Glomerular visceral epithelial cell (primary cell): ENCODE measurements at regions not wholly inside any gene's neighbourhood (a gene's known extent, or its start where the extent isn't known, plus 50 kb on each side); places are given as distances from the start of the nearest gene placed in this dataset.
"Not testable (repeated sequence)": the region's sequence is repeated elsewhere in the genome, so short reads cannot be mapped to it uniquely, and the experiment has no call there.

ENCODE experiments used
- DNase-seq: peaks from one replicate; pipeline ENCODE4 v3.0.0-alpha.2; 2016; ENCODE audit errors: extremely low spot score

DNA sequence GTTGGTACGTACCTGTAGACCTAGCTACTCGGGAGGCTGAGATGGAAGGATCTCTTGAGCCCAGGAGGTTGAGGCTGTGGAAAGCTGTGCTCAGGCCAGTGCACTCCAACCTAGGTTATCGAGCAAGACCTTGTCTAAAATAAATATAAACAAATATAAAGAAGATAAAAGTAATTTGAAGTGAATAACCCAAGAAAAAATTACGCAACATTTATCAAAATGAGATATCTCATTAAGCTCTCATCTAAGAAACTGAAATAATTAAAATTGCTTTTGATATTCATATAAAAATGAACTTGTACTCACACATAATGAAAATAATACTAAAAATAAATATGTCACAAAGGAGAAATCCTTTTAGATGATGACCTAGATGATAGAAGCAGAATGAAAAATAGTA, 647.1 kb upstream of the NCAM2 start:
- DNase-seq, result no peak

DNA sequence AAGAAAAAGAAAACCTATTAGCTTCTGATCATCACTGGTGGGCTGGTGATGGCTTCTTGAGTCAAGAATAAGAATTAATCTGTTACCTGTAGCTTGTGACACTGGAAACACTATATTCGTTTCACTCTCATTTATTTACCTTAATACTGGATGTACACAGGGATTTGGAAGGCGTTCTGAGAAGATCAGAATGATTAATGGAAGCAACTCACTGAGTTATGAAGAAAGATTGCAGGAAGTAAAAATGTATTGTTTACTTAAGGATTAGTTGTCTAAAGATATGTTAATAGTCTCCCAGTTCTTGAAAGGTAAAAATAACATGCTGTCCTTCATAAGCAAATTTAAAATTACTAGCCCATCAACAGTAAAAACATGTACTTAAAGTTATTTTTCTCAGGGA, 644.9 kb upstream of the NCAM2 start:
- DNase-seq, result no peak

DNA sequence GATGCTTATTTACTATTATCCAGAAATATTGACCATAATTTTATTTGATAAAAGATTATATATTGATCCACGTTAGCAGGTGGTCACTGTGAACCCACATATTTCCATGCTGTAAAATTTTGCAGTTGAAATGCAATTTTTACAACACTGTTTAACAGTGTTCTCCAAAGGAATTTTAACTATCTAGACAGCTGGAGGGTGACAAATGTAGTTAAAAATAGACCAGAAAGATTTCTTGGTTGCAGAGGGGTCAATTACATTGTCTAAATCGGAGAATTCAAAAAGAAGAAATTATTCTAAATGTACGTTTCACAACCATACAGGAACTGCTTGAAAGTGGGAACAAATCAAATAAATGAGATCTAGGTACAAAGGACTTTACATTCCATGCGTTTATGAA, 625.2 kb upstream of the NCAM2 start:
- no peak for DNase-seq

DNA sequence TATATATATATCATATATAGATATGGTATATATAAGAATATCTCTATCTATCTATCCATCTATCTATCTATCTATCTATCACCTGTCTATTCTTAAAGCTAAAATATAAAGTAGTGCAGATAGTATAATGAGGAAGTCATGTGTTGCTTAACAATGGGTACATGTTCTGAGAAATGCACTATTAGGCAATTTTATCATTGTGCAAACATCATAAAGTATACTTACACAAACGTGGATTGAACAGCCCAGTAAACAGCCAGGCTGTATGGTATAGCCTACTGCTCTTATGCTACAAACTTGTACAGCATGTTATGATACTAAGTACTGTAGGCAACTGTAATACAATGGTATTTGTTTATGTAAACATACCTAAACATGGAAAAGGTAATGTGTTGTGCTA, 621.0 kb upstream of the NCAM2 start:
- no peak for DNase-seq

DNA sequence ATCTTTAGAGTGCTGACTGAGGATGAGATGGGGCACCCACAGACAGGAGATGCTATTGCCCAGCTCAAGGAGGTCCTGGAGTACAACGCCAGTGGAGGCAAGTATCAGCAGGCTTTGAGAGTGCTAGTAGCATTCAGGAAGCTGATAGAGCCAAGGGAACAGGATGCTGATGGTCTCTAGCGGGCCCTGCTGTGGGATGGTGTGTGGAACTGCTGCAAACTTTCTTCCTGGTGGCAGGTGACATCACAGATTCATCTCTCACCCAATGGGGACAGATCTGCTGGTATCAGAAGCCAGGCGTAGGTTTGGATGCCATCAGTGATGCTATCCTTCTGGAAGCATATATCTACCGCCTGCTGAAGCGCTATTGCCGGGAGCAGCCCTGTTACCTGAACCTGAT, 609.8 kb upstream of the NCAM2 start:
- no peak for DNase-seq

DNA sequence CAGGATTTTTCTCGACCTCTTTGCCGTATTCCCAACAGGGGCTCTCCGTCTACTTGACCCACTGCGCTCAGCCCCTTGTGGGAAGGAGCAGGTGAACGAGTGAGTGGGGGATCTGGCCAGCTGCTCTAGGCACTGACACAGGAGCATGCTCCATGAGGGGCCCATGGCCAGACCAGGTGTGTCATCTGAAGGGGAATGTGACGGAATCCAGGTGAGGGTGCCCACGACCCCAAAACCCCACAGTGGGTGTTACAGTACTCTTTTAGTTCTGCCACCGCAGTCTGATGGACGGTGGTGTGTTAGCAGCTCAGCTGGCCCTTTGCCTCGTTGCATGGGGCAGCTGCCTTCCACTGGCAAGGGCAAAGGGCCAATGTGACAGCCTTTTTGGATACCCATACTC, 601.4 kb upstream of the NCAM2 start:
- DNase-seq, result no peak

DNA sequence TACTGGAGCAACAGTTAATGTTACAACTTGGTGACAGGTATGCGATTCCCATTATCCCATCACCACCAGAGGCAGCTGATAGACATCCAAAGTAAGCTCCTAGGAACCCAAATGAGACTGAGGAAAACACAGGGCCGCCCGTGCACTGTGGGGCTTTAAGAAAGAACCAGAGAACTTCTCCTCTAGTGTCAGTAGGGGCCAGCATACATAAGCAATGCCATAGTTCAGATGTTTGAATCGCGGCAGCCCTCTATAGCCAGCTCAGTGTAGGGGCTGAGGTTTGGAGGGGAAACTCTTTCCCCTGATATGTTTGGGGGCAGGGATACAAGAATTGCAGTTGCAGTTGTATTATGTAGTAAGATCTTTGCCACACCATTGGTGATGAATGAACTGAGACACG, 593.3 kb upstream of the NCAM2 start:
- no peak for DNase-seq

DNA sequence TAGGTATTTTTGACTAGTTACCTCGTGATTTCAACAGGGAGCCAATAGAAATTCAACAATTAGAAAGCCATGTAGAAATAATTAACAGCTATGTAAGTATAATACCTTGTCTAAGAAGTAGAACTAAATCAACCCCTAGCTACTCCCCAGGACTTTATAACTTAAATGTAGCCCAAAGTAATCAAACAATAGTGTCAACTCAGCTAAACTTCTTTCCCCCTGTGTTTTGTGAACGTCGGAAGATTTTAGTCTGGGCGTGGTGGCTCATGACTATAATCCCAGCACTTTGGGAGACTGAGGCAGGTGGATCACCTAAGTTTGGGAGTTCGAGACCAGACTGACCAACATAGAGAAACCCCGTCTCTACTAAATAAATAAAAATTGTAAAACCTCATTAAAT, 579.9 kb upstream of the NCAM2 start:
- DNase-seq, result no peak

DNA sequence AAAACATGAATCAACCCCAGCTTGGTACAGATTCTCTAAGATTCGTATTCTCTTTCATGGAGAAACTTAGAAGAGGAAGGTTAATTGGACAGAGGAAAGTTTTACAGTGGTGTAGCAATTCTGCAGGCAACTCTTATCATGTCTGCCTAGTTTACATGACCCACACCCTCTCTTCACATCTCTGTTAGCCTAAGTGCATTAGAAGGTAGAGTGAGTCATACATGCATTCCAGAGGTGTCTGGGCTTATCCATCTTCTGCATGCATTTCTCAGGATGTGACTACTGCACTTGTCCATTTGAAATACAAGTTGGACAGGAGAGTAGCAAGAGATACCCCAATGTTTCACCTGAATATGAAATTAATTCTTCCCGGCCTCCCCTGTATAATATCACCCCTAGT, 578.4 kb upstream of the NCAM2 start:
- no peak for DNase-seq

DNA sequence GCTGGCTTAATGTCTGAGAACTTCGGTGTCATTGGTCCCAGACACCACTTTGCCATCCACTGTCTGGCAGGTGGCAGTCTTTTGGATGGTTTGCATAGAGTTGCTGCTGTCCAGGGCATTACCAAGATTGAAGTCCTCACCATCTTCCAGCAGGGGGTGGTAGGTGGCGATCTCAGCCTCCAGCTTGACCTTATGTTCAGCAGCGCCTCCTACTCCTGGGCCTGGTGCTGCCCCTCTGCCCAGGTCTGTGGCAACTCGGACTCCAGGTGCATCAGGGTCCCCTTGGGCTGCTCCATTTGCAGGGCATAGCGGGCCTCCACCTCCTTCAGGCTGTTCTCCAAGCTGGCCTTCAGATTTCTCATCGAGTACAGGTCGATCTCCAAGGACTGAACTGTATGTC, 573.3 kb upstream of the NCAM2 start:
- DNase-seq, result no peak

DNA sequence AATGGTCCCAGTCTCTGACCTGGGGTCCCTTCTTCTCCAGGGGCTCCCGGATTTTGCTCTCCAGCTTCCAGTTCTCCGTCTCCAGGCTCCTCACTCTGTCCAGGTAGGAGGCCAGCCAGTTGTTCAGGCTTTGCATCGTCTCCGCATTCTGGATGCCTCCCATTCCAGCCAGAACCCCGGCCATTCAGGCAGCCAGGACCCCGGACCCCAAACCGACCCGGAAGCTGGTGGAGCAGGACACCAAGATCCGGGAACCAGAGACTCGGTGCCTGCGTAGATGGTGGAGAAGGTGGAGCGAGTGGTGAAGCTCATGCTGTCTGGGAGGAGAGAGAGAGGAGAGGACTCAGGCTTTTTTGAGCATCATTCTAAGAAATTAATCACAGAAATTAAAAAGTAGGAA, 572.4 kb upstream of the NCAM2 start:
- no peak for DNase-seq

DNA sequence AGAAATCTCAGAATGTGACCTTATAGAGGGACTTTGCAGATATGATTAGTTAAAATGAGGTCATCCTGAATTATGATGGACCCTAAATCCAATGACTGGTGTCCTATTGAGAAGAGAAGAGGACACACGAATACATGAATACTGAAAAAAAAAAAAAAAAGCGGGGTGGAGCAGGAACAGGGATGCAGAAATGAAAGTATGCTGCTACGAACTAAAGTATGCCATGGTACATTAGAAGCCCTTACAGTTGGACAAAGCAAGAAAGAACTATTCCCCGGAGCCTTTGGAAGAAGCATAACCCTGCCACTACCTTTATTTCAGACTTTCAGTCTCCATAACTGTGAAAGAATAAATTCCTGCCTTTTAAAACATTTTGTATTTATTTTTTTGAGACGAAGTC, 557.9 kb upstream of the NCAM2 start:
- no peak for DNase-seq

DNA sequence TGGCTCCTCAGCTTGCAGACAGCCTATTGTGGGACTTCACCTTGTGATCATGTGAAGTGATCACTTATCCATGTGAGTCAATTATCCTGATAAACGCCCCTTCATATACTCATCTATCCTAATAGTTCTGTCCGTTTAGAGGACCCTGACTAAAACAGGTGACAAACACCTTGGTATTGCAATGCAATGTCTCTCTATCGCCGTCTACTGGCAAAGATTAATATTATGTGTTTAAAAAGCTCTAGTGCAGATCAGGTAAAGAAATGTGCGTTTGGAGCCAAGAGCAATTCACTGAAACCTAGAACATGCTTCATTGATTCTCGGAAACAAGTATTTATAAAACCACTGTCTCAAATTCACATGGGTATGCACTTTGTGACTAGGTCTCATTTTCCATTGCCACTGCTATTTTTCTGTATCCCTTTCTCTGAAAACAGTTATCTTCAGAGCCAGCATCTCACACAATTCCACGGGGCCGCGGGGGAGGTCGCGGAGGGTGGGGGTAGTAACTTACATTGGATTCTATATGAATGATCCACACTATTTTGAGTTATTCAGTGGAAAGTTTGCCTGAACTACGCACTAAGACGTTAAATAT, 554.6 kb upstream of the NCAM2 start:
- DNase-seq, result no peak

DNA sequence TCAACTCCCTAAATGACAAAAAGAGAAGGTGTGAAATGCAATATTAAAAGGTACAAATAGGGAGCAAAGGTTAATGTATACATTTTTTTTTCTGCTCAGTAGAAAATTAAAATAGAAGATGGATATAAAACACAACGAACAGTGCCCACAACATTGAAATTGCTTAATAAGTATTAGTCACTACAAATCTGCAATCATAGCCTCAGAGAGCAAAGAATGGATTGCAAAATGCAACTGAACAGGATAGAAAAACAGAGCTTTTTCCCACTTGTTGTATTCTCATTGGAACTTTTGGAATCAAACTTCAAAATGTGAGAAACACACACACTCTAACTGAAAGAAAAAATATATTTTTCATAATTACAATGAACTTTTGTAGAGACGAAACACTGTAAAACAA, 552.2 kb upstream of the NCAM2 start:
- DNase-seq, result no peak

DNA sequence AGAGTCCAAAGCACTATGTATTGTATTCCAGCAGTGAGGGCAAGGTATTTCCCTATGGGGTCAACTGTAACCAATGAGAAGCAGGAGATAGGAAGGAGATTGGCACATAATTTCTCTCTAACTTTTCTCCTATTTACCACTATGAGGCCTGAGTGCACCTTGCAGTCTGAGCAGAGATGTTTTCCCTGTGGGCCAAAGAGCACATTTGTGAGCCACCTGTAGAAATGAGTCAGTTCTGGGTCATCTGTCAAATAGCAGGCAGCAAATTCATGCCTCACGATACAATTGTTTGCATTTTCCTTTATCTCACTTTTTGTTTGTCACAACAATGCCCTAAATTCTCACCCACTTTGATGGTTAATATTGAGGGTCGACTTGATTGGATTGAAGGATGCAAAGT, 547.2 kb upstream of the NCAM2 start:
- DNase-seq, result no peak

DNA sequence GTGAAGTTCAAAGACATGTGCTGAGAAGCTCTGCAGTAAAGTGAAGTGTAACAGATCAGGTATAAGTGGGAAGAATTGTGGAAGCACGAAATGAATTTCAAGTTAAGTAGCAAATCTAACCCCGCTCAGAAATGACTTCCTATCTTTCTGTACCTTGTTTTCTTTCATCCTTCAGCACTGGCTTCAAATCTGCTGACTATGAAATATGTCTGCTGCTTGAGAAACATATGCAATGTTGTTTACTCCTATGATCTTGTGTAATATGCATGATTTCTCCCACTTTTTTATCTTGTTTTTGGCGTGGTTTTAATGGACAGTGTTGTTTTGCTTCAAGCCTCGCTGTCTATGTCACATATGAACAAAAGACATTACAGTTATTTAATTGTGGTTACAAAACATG, 545.3 kb upstream of the NCAM2 start:
- DNase-seq, result no peak

DNA sequence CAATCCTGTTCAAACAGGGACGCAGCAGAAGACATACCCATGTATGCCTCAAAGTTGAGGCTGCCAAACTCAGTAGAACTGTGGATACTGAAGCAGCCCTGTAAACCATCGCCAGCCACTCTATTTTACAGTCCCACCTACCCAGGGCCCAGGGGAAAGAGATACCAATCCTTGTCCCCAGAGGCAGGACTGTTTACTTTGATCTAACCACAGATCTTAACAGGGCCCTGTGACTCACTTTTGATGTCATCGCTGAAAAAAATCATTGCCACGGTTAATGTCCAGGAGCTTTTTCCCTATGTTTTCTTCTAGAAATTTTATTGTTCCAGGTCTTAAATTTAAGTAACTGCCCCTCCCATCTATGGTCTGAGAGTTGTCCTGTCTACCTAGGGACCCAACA, 538.4 kb upstream of the NCAM2 start:
- no peak for DNase-seq

DNA sequence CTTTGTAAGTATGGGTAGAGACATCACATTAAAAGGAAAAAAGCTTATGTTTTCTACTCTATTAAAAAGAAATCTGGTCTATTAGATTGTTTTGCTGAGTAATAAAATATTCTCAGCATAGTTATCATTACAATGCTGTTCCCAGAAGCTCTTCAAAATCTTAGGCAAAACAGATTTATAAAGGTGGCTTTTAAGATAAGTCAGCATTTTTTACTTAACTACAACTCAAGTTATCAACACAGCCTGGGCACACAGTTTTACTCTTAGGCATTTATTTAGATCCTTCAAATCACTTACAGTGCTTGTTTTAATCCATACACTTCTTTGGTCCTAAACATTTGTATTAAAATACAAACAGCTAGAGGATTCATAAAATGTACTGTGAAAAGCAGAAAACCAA, 534.8 kb upstream of the NCAM2 start:
- DNase-seq, result no peak

DNA sequence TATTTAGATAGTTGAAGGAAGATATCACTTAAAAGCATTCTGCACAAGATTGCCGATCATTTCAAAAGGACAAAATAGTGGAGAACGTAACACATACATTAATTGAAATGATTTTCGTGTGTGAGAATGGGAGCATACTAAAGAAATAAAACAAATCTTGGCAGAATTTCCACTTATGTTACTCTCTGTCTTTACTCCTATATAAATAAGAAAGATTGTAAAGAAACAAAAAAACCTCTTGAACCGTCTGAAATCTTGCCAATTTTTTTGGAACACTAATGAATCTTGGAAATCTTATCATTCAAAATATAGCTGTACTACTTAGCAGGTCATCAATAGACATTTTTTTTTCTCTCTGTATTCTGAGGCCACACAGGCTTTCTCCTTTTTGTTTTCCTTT, 528.8 kb upstream of the NCAM2 start:
- DNase-seq, result no peak

DNA sequence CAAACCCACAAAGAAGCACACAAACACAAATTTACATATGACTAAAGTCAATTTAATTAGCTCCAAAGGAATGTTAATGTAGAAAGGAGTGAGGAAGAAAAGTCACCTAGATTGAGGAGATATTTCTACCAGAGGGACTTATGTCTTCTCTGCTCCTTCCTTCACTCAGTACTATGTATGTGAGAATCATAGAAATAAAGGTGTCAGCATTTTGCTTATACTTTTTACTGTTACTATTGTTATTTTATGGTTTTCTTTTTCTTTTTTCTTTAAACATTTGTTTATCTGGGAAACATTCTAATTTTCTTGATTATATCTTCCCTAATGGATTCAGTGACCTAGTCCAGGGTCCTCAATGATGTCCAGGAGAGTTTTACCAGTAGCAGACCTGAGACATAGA, 511.9 kb upstream of the NCAM2 start:
- DNase-seq, result no peak

DNA sequence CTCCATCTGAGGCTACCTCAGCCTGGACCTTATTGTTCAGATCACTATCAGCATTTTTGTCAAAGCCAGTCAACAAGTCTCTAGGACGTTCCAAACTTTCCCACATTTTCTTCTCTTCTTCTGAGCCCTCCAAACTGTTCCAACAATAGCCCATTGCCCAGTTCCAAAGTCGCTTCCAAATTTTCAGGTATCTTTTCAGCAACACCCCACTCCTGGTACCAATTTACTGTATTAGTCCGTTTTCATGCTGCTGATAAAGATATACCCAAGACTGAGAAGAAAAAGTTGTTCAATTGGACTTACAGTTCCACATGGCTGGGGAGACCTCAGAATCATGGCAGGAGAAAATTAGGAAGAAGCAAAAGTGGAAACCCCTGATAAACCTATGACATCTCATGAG, 495.3 kb upstream of the NCAM2 start:
- not testable (repeated sequence) for DNase-seq

DNA sequence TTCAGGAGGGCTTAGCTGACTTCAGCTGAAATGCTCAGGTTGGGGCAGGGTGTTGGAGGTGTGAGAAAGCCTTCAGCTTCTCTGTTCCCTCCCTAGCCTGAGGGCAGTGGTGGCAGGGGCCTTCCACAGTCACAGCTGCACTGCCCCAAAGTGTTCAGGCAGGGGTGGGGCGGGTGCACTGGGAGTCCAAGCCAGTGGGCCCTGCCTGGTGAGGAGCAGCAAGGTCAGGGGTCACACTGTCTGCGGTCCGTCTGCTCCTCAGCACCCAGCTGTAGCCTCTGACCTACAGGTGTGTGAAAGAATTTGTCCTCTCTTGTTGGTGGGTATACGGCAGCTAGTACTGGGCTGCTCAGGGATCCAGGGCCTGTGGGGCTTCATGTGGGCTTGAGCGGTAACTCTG, 490.4 kb upstream of the NCAM2 start:
- DNase-seq, result no peak

DNA sequence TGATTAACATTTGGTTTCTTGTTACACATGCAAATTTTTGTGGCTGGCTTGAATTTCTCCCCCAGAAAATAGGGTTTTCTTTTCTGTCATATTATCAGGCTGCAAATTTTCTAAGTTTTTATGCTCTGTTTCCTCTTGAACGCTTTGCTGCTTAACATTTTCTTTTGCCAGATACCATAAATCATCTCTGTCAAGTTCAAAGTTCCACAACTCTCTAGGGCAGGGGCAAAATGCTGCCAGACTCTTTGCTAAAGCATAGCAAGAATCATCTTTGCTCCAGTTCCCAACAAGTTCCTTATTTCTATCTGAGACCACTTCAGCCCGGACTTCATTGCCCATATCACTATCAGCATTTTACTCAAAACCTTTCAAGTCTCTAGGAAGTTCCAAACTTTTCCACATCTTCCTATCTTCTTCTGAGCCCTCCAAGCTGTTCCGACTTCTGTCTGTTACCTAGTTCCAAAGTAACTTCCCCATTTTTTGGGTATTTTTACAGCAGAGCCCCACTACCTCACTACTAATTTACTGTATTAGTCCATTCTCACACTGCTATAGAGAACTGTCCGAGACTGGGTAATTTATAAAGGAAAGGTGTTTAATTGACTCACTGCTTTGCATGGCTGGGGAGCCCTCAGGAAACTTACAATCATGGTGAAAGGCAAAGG, 486.9 kb upstream of the NCAM2 start:
- DNase-seq, result no peak

DNA sequence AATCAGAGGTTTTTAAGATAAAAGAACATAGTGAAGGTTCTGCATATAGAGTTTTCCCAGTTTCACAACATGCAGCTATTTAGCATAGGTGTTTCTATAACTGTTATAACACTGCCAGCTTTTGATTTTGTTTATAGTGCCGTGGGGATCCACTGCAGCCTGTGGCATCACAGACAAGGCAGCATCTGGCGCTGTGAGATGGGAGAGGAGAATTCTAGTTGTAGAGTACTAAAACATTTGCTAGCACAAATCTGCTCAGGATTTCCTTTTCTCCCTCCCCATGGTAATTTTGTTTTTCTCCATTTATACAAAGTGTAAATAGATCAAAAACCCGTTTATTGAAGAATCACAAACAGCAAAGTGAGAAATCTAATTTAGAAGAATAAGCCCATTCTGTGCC, 482.8 kb upstream of the NCAM2 start:
- no peak for DNase-seq
